SW480 (cell line): ENCODE measurements at regions not wholly inside any gene's neighbourhood (a gene's known extent, or its start where the extent isn't known, plus 50 kb on each side); places are given as distances from the start of the nearest gene placed in this dataset.
A peak's percentile ranks its signal among the peaks of the same experiment; 100 is the strongest.

Experiments used
- DNase-seq: peaks from one replicate; pipeline ENCODE4 v3.0.0-alpha.2; 2016; ENCODE audit warnings: low spot score

- DNase-seq: no peak
Observed at GRCh38 chr21:39105836-39106235, 77.4 kb downstream of the PSMG1 start.

DNA sequence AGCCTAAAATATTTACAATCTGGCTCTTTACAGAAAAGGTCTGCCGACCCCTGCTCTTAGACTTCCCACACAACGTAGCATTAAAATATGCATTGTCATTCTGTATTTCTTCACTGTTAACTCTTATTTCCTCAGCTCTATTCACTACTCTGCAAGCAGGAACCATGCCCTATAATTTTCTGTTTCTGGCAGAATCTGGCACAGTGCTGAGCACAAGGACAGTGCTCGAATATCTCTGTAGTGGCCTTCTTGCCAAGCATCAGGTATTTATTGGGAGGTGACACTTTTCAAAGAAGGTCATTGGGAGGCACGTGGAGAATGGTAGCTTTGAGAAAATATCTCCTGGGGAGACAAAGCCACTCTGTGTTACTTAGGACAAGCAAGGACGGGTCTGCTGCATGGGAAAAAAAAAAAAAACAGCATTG, 77.9 kb downstream of the PSMG1 start:
- DNase-seq: no peak

DNA sequence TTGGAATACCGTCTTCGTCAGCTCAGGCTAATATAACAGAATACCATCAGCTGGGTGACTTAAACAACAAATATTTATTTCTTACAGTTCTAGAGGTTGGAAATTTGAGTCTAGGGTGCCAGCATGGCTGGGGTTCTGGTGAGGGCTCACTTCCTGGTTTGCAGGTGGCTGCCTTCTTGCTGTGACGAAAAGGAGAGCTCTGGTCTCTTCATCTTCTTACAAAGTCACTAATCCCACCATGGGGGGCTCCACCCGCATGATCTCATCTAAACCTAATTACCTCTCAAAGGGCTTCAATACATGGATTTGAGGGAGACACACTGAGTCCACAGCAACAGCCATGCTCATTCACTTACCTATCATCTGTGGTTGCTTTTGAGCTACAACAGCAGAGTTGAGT, 78.3 kb downstream of the PSMG1 start:
- no peak for DNase-seq

- DNase-seq: no peak
Observed at GRCh38 chr21:39103689-39104088, 79.6 kb downstream of the PSMG1 start.

- no peak for DNase-seq
Observed at GRCh38 chr21:39099859-39100258, 83.4 kb downstream of the PSMG1 start.

DNA sequence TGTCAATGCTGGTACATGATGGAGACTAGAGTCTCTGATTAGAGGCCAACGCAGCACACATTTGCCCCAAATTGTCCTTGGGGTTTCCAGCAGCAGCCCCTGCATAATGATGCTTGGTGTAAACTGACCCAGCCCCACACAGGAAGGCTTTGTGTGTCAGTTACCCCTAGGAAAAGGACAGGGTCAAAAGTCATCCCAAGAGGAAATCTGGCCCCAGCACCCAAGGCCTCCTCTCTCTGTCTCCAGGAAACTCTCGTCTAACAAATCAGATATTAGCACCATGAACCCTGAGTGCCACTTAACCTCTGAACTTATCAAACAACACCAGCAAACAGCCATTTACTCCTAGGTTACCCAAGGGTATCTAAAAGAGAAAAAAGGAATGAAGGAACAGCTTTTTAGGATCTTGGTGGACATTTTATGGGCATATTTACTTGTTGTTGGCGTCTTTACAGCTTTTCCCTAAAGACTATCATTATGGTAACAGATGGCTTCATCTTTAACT, 84.5 kb downstream of the PSMG1 start:
- no peak for DNase-seq

DNA sequence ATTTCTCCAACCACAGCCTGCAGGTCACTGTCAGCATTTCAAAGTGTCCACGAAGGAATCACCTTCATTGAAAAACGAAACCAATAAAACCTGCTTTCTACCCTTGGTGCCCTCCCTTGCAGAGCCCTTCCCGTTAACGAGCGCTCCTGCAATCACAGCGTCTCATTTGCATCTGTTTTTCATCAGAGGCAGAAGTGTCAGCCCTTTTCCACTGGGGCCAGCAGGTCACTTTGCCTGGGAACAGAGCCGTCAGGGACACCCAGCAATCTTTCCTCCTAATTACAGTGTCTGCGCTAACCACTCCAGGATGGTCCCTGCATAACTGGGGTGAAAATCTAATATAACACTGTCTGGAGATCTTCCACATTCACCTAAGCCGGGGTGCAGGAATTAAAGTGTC, 85.3 kb downstream of the PSMG1 start:
- no peak for DNase-seq

GRCh38 chr21:39097335-39097861, 85.9 kb downstream of the PSMG1 start:
- no peak for DNase-seq

DNA sequence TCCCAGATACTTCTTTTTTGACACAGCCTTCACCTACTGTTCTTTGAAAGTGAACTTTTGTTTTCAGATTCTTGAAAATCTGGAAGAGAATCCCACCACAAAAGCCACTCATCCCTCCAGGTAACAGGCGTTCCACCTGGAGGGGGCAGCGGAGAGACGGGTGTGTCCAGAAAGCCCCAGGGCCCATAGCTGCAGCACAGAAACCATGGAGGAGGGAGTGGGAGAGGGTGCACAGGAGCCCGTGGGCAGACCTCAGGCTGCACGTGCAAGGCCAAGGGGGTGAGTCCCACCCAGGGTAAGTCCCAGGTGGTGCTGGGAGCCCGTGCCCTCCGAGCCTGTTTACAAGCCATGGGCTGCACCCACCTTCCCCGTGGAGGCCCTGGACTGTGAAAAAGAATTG, 86.5 kb downstream of the PSMG1 start:
- no peak for DNase-seq

DNA sequence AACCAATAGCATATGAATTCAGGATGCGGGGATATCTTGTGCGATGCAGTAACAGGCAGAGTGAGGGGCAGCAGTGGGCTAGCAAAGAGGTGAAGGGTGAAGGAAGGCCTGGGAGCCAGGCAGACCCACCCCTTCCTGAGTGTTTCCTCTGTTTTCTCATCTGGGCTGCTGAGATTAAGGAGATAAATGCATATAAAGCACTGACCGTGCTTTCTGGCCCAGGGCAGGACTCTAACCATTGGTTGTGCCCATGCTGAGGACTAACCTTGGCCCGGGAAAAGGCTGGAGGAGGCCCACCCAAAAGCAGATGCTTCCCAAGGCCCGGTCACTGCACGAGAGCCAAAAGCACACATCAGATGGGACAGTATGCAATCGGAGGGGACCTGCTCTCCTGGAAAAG, 87.6 kb downstream of the PSMG1 start:
- DNase-seq: no peak

GRCh38 chr21:39094847-39095579, 88.2 kb downstream of the PSMG1 start:
- peak; percentile 50 for DNase-seq

GRCh38 chr21:39094087-39094780, 89.0 kb downstream of the PSMG1 start:
- DNase-seq: no peak

- no peak for DNase-seq
Observed at GRCh38 chr21:39093526-39093925, 89.7 kb downstream of the PSMG1 start.

DNA sequence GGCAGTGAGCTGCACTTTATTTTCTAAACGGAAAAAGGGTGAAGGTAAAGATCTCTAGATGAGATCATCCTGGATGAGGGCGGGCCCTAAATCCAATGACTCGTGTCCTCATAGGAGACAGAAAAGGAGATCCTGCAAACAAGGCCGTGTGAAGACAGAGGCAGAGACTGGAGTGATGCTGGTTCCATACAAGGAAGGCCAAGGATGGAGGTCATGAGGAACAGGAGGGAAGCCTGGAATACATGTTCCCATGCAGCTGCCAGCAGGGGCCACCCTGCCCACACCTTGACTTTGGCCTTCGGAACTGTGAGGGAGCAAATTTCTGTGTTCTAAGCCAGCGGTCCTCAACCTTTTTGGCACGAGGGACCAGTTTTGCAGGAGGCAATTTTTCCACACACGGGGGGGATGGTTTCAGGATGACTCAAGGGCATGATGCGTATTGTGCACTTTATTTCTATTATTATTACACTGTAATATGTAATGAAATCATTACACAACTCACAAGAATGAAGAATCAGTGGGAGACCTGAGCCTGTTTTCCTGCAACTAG, 94.3 kb downstream of the PSMG1 start:
- peak; percentile 36 for DNase-seq

DNA sequence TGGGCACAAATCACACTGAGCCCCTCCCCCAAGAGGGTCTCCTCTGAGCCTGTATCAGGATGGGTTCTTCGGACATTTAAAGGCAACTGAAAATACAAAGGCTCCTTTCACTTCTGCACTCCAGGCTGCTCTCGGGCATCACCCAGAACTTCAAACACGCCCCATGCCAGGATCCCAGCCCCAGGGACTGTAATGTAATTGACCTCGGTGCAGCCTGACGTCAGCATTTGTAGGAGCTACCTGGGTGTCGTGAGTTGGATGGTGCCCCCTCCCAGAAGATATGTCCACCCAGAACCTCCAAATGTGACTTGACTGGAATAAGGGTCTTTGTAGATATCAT, 95.2 kb downstream of the PSMG1 start:
- no peak for DNase-seq

GRCh38 chr21:39087238-39088030, 95.8 kb downstream of the PSMG1 start:
- no peak for DNase-seq

GRCh38 chr21:39086547-39086946, 96.7 kb downstream of the PSMG1 start:
- DNase-seq: no peak

DNA sequence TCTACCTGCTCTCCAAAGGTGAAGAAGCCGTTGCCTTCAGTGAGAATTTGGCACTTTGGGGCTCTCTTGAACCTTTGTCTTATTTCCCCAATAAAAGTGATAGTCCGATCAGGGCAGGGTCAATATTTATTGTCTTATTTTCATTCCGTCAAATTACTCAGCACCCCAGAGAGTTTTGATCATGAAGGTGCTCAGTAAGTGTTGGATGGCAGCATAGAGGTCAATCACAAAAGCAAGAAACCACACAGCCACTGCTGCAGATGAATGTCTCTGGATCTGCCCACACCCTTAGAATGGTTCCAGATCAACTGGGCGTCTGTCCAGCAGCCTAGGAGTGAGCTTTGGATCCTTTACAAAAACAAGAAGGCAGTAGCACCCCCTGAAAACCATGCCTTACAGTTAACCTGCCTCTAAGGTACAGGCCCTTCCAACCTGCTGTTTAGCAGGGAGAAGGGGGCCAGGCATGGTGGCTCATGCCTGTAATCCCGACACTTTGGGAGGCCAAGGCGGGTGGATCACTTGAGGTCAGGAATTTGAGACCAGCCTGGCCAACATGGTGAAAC, 97.3 kb downstream of the PSMG1 start:
- DNase-seq: no peak

DNA sequence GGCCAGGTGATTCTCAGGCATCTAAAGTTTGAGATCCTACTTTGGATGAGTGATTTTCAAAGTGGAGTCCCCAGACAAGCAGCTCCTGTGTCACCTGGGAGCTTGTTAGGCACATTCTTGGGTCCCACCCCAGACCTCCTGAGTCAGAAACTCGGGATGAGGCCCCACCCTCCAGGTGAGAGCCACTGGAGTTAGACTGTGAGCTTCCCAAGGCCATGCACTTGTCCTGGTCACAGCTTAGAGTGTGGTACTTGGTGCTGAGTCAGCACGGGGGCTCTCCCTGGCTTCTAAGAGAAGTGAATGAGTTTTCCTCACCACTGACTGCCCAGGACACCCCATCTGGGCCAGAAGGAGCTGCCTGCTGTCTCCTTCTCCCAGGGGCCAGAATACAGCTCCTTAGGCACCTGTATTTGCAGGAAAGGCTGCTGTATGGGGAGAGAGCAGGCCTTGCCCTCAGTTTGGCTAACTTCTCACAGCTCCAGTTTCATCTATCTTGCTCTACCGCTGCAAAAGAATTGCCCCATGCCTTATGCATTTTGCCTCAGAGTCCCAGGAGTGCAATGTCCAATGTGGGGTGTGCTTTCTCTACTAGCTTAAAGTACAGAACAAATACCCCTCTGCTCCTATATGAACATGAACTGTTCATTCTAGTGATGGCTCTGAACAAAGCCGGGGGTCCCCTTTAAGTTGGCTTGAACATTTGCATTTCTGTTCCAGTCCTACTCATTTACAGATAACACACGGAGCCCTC, 98.1 kb downstream of the PSMG1 start:
- DNase-seq: no peak

- no peak for DNase-seq
Observed at GRCh38 chr21:39084073-39084472, 99.2 kb downstream of the PSMG1 start.

GRCh38 chr21:39083377-39084008, 99.8 kb downstream of the PSMG1 start:
- DNase-seq: peak; percentile 14
